NCI-H774 (cell line): ENCODE measurements at regions not wholly inside any gene's neighbourhood (a gene's known extent, or its start where the extent isn't known, plus 50 kb on each side); places are given as distances from the start of the nearest gene placed in this dataset.

Experiments used
- DNase-seq: peaks from one replicate; lab custom pipeline; 2025; lab: John Stamatoyannopoulos, UW

- no peak for DNase-seq
These were observed 142.5 kb upstream of the RTL1 start for GRCh38 chr14:101046071-101046470.

GRCh38 chr14:101047326-101047725, 143.8 kb upstream of the RTL1 start:
- no peak for DNase-seq

GRCh38 chr14:101048766-101049165, 145.2 kb upstream of the RTL1 start:
- no peak for DNase-seq

- DNase-seq, result no peak
These were observed 146.0 kb upstream of the RTL1 start for GRCh38 chr14:101049511-101049910.

GRCh38 chr14:101049942-101050341, 146.4 kb upstream of the RTL1 start:
- DNase-seq, result no peak

GRCh38 chr14:101050901-101051490, 147.5 kb upstream of the RTL1 start:
- DNase-seq, result no peak

GRCh38 chr14:101054671-101055070, 151.1 kb upstream of the RTL1 start:
- DNase-seq, result no peak

GRCh38 chr14:101055106-101055662, 151.7 kb upstream of the RTL1 start:
- DNase-seq, result no peak

- no peak for DNase-seq
These were observed 152.4 kb upstream of the RTL1 start for GRCh38 chr14:101055776-101056374.

GRCh38 chr14:101056446-101056845, 152.9 kb upstream of the RTL1 start:
- no peak for DNase-seq

GRCh38 chr14:101057394-101057793, 153.9 kb upstream of the RTL1 start:
- no peak for DNase-seq

GRCh38 chr14:101058571-101058970, 155.0 kb upstream of the RTL1 start:
- DNase-seq, result no peak

- no peak for DNase-seq
These were observed 156.7 kb upstream of the RTL1 start for GRCh38 chr14:101060171-101060601.

- no peak for DNase-seq
These were observed 158.0 kb upstream of the RTL1 start for GRCh38 chr14:101061411-101062064.

GRCh38 chr14:101062065-101062450, 158.5 kb upstream of the RTL1 start:
- DNase-seq, result no peak

- no peak for DNase-seq
These were observed 159.1 kb upstream of the RTL1 start for GRCh38 chr14:101062601-101063000.

GRCh38 chr14:101063121-101063520, 159.6 kb upstream of the RTL1 start:
- DNase-seq, result no peak

- DNase-seq, result no peak
These were observed 160.7 kb upstream of the RTL1 start for GRCh38 chr14:101064121-101064661.

GRCh38 chr14:101064718-101065117, 161.2 kb upstream of the RTL1 start:
- DNase-seq, result no peak

- DNase-seq, result no peak
These were observed 161.7 kb upstream of the RTL1 start for GRCh38 chr14:101065246-101065645.

- DNase-seq, result no peak
These were observed 162.5 kb upstream of the RTL1 start for GRCh38 chr14:101065696-101066694.
